GM10248 (cell line): ENCODE measurements at regions not wholly inside any gene's neighbourhood (a gene's known extent, or its start where the extent isn't known, plus 50 kb on each side); places are given as distances from the start of the nearest gene placed in this dataset.

Source experiments
- CTCF ChIA-PET: fragments of 300-600 bp; sonication (Branson Sonifier 250); formaldehyde crosslinking; extraction: SDS; loops from one replicate; lab custom pipeline; 2021; ENCODE audit warnings: antibody characterized with exemption; lab: Yijun Ruan, JAX
- POLR2A ChIA-PET: fragments of 350-650 bp; sonication (Branson Sonifier 250); formaldehyde crosslinking; extraction: SDS; loops from one replicate; lab custom pipeline; 2020; ENCODE audit warnings: antibody characterized with exemption; lab: Yijun Ruan, JAX
- DNase-seq: peaks from one replicate; pipeline ENCODE4 v3.0.0; 2012; ENCODE audit errors: extremely low spot score
- TF ChIP-seq, protein P1 (sequence below): IDR thresholded peaks from 2 replicates; pipeline ENCODE4 v1.5.1; 2012; ENCODE audit warnings: mild to moderate bottlenecking, low read depth; ENCODE audit errors: extremely low read depth, missing control alignments, control extremely low read depth

DNA sequence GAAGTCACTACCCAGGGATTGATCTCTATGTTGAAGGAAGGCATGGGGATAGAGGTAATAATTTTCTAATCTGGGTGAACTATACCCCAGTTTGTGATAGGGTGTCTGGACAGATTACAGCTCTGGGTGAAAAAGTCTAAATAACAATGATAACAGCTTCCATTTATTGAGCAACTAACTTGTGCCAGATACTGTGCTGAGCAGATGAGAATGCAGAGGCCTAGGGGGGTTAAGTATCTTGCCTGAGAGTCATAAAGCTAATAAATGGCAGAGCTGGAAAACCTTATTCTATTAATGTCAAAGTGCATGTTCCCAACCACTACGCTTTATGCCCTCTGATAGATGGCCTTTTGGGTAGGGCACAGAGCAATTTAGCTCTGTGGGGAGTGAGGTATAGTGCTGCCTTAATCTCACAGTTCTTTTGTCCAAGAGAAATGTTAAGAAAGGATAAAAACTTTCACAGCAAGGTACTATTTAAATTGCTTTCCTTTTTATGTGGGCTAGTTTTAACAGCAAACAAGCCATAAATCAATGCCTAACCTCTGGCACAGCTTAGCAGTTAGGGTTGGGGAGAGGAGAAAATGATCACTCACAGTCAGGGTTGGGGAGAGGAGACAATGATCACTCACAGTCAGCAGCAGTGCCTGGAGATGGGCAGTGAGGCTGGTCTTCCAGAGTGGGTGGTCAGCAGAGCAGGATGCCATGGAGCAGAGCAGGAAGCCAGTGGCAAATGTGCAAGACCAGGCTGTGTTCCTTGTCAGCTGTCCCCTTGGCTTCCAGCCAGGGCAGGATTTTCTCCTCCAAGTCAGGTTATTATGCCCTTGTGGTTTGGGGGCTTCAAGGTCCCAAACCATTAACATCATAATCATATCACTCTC is 187.0 kb downstream of the CARTPT start:
- POLR2A ChIA-PET = no interaction called here
- DNase-seq = no peak
- TF ChIP-seq, protein P1, sequence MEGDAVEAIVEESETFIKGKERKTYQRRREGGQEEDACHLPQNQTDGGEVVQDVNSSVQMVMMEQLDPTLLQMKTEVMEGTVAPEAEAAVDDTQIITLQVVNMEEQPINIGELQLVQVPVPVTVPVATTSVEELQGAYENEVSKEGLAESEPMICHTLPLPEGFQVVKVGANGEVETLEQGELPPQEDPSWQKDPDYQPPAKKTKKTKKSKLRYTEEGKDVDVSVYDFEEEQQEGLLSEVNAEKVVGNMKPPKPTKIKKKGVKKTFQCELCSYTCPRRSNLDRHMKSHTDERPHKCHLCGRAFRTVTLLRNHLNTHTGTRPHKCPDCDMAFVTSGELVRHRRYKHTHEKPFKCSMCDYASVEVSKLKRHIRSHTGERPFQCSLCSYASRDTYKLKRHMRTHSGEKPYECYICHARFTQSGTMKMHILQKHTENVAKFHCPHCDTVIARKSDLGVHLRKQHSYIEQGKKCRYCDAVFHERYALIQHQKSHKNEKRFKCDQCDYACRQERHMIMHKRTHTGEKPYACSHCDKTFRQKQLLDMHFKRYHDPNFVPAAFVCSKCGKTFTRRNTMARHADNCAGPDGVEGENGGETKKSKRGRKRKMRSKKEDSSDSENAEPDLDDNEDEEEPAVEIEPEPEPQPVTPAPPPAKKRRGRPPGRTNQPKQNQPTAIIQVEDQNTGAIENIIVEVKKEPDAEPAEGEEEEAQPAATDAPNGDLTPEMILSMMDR = no peak
- CTCF ChIA-PET = interaction anchor here (0.7 to 2.7 kb wide), 3 partner anchors 11 to 33 kb away, joined by 3 to 10 read pairs (median 6); no protein-coding TSS in a partner anchor

DNA sequence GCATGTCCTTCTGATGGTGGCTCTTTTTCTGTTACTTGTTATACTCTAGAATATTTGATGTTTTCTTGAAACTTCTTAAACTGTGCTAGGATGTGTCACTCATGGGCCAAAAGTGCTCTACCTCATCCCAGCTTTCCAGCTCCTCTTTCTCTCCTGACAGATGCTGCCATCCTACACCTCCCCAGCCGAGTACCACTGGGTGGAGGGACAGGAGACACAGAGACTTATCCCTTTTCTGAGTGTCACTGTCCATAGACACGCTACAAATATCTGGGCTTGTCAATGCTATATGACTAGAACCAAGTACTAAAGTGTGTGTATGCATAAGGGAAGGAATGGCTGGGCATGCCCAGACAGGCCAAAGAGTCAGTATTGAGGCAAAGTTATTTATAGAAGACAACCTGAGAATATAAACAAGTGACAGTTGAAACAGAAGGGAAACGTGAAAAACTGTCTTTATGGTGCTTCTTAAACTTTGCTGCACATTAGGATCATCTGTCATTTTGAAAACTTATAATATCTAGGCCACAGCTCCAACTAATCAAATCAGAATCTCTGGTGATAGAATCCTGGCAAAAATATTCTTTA is 188.0 kb downstream of the CARTPT start:
- ChIA-PET CTCF (no interaction called here), POLR2A (no interaction called here)
- DNase-seq = no peak
- TF ChIP-seq, protein P1 = no peak

DNA sequence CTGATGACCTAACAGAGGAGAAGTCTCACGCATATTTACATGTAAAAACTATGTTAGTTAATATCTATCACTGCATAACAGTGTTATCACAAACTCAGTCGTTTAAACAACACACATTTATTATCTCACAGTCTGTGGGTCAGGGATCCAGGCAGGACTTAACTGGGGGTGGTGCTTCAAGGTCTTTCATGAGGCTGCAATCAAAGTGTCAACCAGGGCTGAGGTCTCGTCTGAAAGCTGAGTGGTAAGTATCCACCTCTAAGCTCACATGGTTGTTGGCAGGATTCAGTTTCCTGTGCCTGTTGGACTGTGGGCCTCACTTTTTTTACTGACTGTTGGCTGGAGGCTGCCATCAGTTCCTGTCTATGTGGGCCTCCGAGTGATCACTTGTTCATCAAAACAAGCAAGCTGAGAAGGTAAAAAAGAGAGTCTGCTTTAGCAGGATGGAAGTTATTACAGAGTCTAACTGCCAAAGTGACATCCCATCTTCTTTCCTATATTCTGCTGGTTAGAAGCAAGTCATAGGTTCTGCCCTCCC is 188.6 kb downstream of the CARTPT start:
- TF ChIP-seq, protein P1 = no peak

DNA sequence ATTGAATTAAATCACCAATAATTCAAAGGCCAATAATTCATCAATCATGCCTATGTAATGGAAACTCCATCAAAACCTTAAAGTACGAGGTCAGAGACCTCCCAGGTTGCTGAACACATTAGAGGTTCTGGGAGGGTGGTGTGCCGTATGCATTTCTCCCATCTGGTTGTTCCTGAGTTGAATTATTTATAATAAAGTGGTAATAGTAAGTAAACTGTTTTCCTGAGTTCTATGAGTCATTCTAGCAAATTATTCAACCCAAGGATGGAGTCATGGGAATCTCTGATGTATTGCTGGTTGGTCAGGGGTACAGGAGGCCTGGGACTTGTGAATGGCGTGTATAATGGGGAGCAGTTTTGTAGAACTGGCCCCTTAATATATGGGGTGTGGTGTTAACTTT is 191.7 kb downstream of the CARTPT start:
- TF ChIP-seq, protein P1 = no peak
- no peak for DNase-seq
- CTCF ChIA-PET = no interaction called here
- POLR2A ChIA-PET = no interaction called here

More for the DNA sequence above, 188.6 kb downstream of the CARTPT start:
- ChIA-PET POLR2A (no interaction called here), CTCF (no interaction called here)
- DNase-seq = no peak

DNA sequence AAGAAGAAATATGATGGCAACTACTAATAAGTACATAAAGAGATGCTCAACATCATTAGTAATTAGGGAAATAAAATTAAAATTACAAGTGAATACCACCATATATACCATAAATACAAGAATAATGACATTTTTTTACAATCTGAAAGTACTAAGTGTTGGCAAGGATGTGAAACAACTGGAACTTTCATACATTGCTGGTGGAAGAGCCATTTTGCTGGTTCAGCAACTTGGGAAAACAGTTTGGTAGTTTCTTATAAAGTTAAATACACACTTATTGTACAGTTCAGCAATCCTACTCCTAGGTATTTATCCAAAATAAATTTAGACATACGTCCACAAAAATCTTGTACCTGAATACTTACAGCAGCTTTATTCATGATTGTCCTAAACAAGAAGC is 192.9 kb downstream of the CARTPT start:
- DNase-seq = no peak
- CTCF ChIA-PET = no interaction called here
- TF ChIP-seq, protein P1 = no peak
- POLR2A ChIA-PET = no interaction called here

DNA sequence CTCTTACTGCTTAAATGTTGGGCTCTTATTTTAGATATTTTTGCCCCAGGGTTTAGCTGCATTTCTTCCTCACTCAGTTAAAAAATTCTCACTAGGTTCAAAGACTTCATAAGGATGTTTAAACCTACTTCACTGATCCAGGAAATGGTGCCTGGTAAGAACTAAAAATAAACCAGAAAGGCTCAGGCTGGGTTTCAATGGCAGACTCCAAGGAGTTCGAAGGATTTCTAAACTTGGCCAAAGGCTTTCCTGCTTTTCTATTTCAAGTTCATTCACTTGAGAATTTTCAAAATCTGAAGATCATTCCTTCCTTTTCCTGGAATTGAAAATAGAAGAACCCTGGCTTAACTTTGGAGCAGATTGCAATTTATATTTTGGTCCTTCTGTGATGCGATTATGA is 193.0 kb upstream of the MAP1B start:
- ChIA-PET POLR2A (no interaction called here), CTCF (no interaction called here)
- no peak for DNase-seq
- TF ChIP-seq, protein P1 = no peak
